ENCODE measurements at regions not wholly inside any gene's neighbourhood (a gene's known extent, or its start where the extent isn't known, plus 50 kb on each side); places are given as distances from the start of the nearest gene placed in this dataset.

GRCh38 chr21:35625576-35625975 is 434.8 kb downstream of the SETD4 start:
- Histone ChIP-seq H3K4me2 (ENCODE audit: low read depth, low read length, poor library complexity, severe bottlenecking) (no peak overlapping the region), H3K36me3 (ENCODE audit: insufficient read depth, low read length) (no peaks in the 10 kb centered on the region), H2AFZ (ENCODE audit: low read length) (no peak overlapping the region), H3K4me3 (ENCODE audit: low read length, poor library complexity, severe bottlenecking) (no peak overlapping the region), H3K9me3 (ENCODE audit: insufficient read depth, low read depth, low read length) (no peaks in the 10 kb centered on the region), H3K4me1 (ENCODE audit: insufficient read depth, low read length, poor library complexity, severe bottlenecking) (no peaks in the 10 kb centered on the region), H3K79me2 (ENCODE audit: insufficient read depth, low read length) (no peaks in the 10 kb centered on the region), H3K27me3 (ENCODE audit: insufficient read depth, low read length, poor library complexity, severe bottlenecking) (no peaks in the 10 kb centered on the region), H3F3A (ENCODE audit: low read depth) (no peaks in the 10 kb centered on the region), H3K9me2 (replicated peaks; ENCODE audit: low read depth, low read length) (no peaks in the 10 kb centered on the region), H3K9ac (ENCODE audit: low read depth, low read length, poor library complexity, severe bottlenecking) (no peak overlapping the region), H4K20me1 (ENCODE audit: insufficient read depth, low read length, poor library complexity, severe bottlenecking) (no peaks in the 10 kb centered on the region)
- no peak for TF ChIP-seq CTCF (conservative IDR thresholded peaks at IDR 0.05; ENCODE audit: low read length)
- no peak for TF ChIP-seq EZH2phosphoT487 (IDR thresholded peaks at IDR 0.05; ENCODE audit: borderline replicate concordance)

GRCh38 chr21:35624901-35625300 is 435.4 kb downstream of the SETD4 start:
- no peaks in the 10 kb centered on the region for H3K4me1 ChIP-seq (ENCODE audit: insufficient read depth, low read length, poor library complexity, severe bottlenecking)
- H3K9me2 ChIP-seq (replicated peaks; ENCODE audit: low read depth, low read length) = no peaks in the 10 kb centered on the region
- no peaks in the 10 kb centered on the region for H3K79me2 ChIP-seq (ENCODE audit: insufficient read depth, low read length)
- no peaks in the 10 kb centered on the region for H4K20me1 ChIP-seq (ENCODE audit: insufficient read depth, low read length, poor library complexity, severe bottlenecking)
- no peak overlapping the region for H3K9ac ChIP-seq (ENCODE audit: low read depth, low read length, poor library complexity, severe bottlenecking)
- H3F3A ChIP-seq (ENCODE audit: low read depth) = no peaks in the 10 kb centered on the region
- H3K36me3 ChIP-seq (ENCODE audit: insufficient read depth, low read length) = no peaks in the 10 kb centered on the region
- no peak overlapping the region for H3K4me2 ChIP-seq (ENCODE audit: low read depth, low read length, poor library complexity, severe bottlenecking)
- no peak overlapping the region for H3K4me3 ChIP-seq (ENCODE audit: low read length, poor library complexity, severe bottlenecking)
- H3K27me3 ChIP-seq (ENCODE audit: insufficient read depth, low read length, poor library complexity, severe bottlenecking) = no peaks in the 10 kb centered on the region
- no peaks in the 10 kb centered on the region for H3K9me3 ChIP-seq (ENCODE audit: insufficient read depth, low read depth, low read length)
- TF ChIP-seq EZH2phosphoT487 (IDR thresholded peaks at IDR 0.05; ENCODE audit: borderline replicate concordance) (no peak), CTCF (conservative IDR thresholded peaks at IDR 0.05; ENCODE audit: low read length) (no peak)
- no peak overlapping the region for H2AFZ ChIP-seq (ENCODE audit: low read length)

- no peak overlapping the region for H2AFZ ChIP-seq (ENCODE audit: low read length)
- no peaks in the 10 kb centered on the region for H3K4me1 ChIP-seq (ENCODE audit: insufficient read depth, low read length, poor library complexity, severe bottlenecking)
- no peak overlapping the region for H3K4me3 ChIP-seq (ENCODE audit: low read length, poor library complexity, severe bottlenecking)
- TF ChIP-seq CTCF (conservative IDR thresholded peaks at IDR 0.05; ENCODE audit: low read length) = no peak
- H3K9me2 ChIP-seq (replicated peaks; ENCODE audit: low read depth, low read length) = no peaks in the 10 kb centered on the region
- H3K9ac ChIP-seq (ENCODE audit: low read depth, low read length, poor library complexity, severe bottlenecking) = no peak overlapping the region
- no peak overlapping the region for H3K4me2 ChIP-seq (ENCODE audit: low read depth, low read length, poor library complexity, severe bottlenecking)
- H3F3A ChIP-seq (ENCODE audit: low read depth) = no peaks in the 10 kb centered on the region
- no peaks in the 10 kb centered on the region for H3K79me2 ChIP-seq (ENCODE audit: insufficient read depth, low read length)
- no peaks in the 10 kb centered on the region for H3K27me3 ChIP-seq (ENCODE audit: insufficient read depth, low read length, poor library complexity, severe bottlenecking)
- no peaks in the 10 kb centered on the region for H4K20me1 ChIP-seq (ENCODE audit: insufficient read depth, low read length, poor library complexity, severe bottlenecking)
- no peaks in the 10 kb centered on the region for H3K36me3 ChIP-seq (ENCODE audit: insufficient read depth, low read length)
- H3K9me3 ChIP-seq (ENCODE audit: insufficient read depth, low read depth, low read length) = no peaks in the 10 kb centered on the region
These were observed 437.7 kb downstream of the SETD4 start for GRCh38 chr21:35622612-35623011.
